RWPE1 (cell line): ENCODE measurements at regions not wholly inside any gene's neighbourhood (a gene's known extent, or its start where the extent isn't known, plus 50 kb on each side); places are given as distances from the start of the nearest gene placed in this dataset.

Experiments used
- CTCF ChIA-PET: fragments of 350-600 bp; sonication (Branson Sonifier 250); formaldehyde crosslinking; extraction: SDS; loops from one replicate; lab custom pipeline; 2021; lab: Yijun Ruan, JAX
- POLR2A ChIA-PET: fragments of 400-600 bp; formaldehyde crosslinking; extraction: SDS; loops from one replicate; lab custom pipeline; 2020; ENCODE audit warnings: antibody characterized with exemption; ENCODE audit not compliant: low non-redundant PET; lab: Yijun Ruan, JAX
- DNase-seq: peaks from one replicate; pipeline ENCODE4 v3.0.0; 2012; ENCODE audit warnings: low spot score
- H3K27ac ChIP-seq: fragments of 450-650 bp; 2 replicates; pipeline ENCODE4 v1.5.1; 2017
- CTCF ChIP-seq: fragments of 450-650 bp; conservative IDR thresholded peaks from 2 replicates; pipeline ENCODE4 v1.5.1; 2017; ENCODE audit warnings: low read depth, mild to moderate bottlenecking

DNA sequence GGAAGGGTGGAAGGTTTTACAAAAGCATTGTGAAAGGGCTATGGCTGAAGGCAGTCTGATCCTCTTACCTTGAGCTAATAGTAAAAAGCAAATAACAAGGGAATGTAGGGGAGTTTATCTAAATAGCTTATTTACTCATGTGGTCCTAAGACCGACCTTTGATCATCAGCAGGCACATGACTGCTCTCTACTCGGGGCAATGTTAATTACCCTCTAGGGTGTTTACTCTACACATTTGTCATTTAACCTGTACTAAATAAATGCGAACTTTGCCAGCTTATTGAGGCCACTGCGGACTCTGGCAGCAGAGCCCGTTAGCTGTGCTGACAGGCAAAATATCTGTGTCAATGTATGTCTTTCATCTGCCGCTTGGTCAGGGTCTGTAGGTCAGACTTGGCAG lies 768.3 kb upstream of the ATXN7L3B start:
- no peak for DNase-seq
- ChIA-PET CTCF (interaction anchor here (0.6 to 0.7 kb wide), 2 partner anchors 17 to 73 kb away, joined by 3 read pairs; no protein-coding TSS in a partner anchor), POLR2A (no interaction called here)
- no peak overlapping the region for H3K27ac ChIP-seq
- TF ChIP-seq CTCF = no peak

DNA sequence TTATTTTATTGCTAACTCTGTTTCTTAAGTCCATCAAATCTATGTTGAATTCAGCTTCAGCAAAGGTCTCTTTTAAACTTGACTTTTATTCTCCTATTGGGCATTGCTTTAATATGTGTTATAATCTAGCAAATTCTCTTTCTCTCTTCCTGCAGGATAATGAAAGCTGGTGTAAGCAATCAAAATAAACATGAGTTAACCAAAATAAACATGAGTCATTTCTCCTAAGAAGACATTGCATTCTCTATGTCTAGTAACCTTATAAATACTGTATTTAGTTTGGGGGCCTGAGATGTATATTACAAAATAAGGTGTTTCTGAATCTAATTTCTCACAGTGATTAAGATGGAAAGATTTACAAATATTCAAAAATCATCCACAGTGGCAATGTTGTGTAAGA lies 739.1 kb upstream of the ATXN7L3B start:
- no peak for TF ChIP-seq CTCF
- H3K27ac ChIP-seq = no peak overlapping the region
- CTCF ChIA-PET = interaction anchor here (0.9 kb wide), 1 partner anchor 41 kb away, joined by 3 read pairs; no protein-coding TSS in a partner anchor
- DNase-seq = no peak
- POLR2A ChIA-PET = no interaction called here

- DNase-seq = no peak
- H3K27ac ChIP-seq = no peak overlapping the region
- CTCF ChIA-PET = no interaction called here
- POLR2A ChIA-PET = no interaction called here
- no peak for TF ChIP-seq CTCF
Measured at GRCh38 chr12:73815072-73815645, 722.5 kb upstream of the ATXN7L3B start.

DNA sequence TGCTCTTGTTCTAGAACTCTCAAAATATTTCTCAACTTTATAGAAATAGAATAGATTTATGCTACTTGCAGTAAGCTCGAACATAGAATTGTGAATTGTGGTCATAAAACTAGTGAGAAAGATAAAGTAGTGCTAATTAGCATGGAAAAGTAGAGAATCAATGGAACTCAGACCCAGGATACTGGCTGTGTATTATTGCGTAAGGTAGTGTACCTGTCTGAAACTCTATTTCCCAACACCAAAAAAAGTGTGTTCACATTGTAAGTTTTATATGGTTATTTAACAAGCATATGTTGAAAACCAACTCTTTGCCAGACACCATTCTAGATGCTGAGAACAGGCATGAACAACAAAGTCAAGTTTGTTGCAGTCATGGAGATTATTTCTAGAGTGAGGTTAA lies 720.5 kb upstream of the ATXN7L3B start:
- TF ChIP-seq CTCF = no peak
- ChIA-PET CTCF (no interaction called here), POLR2A (no interaction called here)

DNA sequence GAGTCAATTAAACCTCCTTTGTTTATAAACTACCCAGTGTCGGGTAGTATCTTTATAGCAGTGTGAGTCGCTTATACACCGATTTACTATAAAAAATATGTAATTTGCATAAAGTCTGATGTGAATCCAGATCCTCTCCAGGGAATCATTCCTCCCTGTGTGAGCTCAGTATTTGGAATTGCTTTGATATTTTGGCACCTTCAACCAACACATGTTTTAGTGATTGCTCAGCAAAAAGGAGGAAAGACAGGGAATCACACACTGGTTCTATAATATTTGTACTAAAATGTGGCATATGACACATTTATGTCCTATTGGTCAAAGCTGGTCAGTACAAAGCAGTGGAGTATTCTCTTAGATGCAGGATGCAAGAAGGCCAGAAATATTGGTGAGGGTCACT lies 703.9 kb upstream of the ATXN7L3B start:
- H3K27ac ChIP-seq = no peak overlapping the region
- no peak for TF ChIP-seq CTCF
- ChIA-PET POLR2A (no interaction called here), CTCF (no interaction called here)
- DNase-seq = no peak

More for the DNA sequence above, 720.5 kb upstream of the ATXN7L3B start:
- no peak overlapping the region for H3K27ac ChIP-seq
- DNase-seq = no peak

GRCh38 chr12:73841963-73842362 lies 695.7 kb upstream of the ATXN7L3B start:
- ChIA-PET CTCF (interaction anchor here (0.6 to 0.7 kb wide), 2 partner anchors 73 to 180 kb away, joined by 3 read pairs; no protein-coding TSS in a partner anchor), POLR2A (no interaction called here)
- no peak for DNase-seq
- no peak overlapping the region for H3K27ac ChIP-seq
- TF ChIP-seq CTCF = no peak
